BLaER1 (cell line): ENCODE measurements at regions not wholly inside any gene's neighbourhood (a gene's known extent, or its start where the extent isn't known, plus 50 kb on each side); places are given as distances from the start of the nearest gene placed in this dataset.

Experiments
- H3K27ac ChIP-seq: shearing (Covaris generic); formaldehyde crosslinking; 2 replicates; pipeline ENCODE4 v1.8.1; 2022
- H3K27me3 ChIP-seq: shearing (Covaris generic); formaldehyde crosslinking; 2 replicates; pipeline ENCODE4 v1.8.1; 2022
- H3K36me3 ChIP-seq: shearing (Covaris generic); formaldehyde crosslinking; 2 replicates; pipeline ENCODE4 v1.8.1; 2022
- H3K4me1 ChIP-seq: shearing (Covaris generic); formaldehyde crosslinking; 2 replicates; pipeline ENCODE4 v1.8.1; 2022
- H3K4me2 ChIP-seq: shearing (Covaris generic); formaldehyde crosslinking; 2 replicates; pipeline ENCODE4 v1.8.1; 2022
- H3K4me3 ChIP-seq: shearing (Covaris generic); formaldehyde crosslinking; 2 replicates; pipeline ENCODE4 v1.8.1; 2022
- H3K9ac ChIP-seq: shearing (Covaris generic); formaldehyde crosslinking; 2 replicates; pipeline ENCODE4 v1.8.1; 2022
- H3K9me3 ChIP-seq: shearing (Covaris generic); formaldehyde crosslinking; 2 replicates; pipeline ENCODE4 v1.8.1; 2022
- H4K20me1 ChIP-seq: shearing (Covaris generic); formaldehyde crosslinking; 2 replicates; pipeline ENCODE4 v1.8.1; 2022
- Cebpa-rat ChIP-seq: shearing (Covaris generic); IDR thresholded peaks from 2 replicates; pipeline ENCODE4 v1.8.1; 2022

- Histone ChIP-seq H3K4me1 (no peaks in the 10 kb centered on the region), H3K9me3 (no peaks in the 10 kb centered on the region), H3K4me3 (no peak overlapping the region), H3K4me2 (no peak overlapping the region), H4K20me1 (no peaks in the 10 kb centered on the region), H3K9ac (no peak overlapping the region), H3K36me3 (no peaks in the 10 kb centered on the region), H3K27ac (no peak overlapping the region), H3K27me3 (no peaks in the 10 kb centered on the region)
- no peak for TF ChIP-seq Cebpa-rat
These were observed 166.2 kb downstream of the SNX10 start for GRCh38 chr7:26457696-26458327.

GRCh38 chr7:26458466-26459145, 166.9 kb downstream of the SNX10 start:
- Histone ChIP-seq H3K9ac (no peak overlapping the region), H3K36me3 (no peaks in the 10 kb centered on the region)

GRCh38 chr7:26459540-26460193, 168.0 kb downstream of the SNX10 start:
- no peak overlapping the region for H3K4me2 ChIP-seq
- no peaks in the 10 kb centered on the region for H3K36me3 ChIP-seq
- H3K27ac ChIP-seq, result no peak overlapping the region
- no peaks in the 10 kb centered on the region for H4K20me1 ChIP-seq
- H3K27me3 ChIP-seq, result no peaks in the 10 kb centered on the region
- no peak for TF ChIP-seq Cebpa-rat
- H3K4me1 ChIP-seq, result no peaks in the 10 kb centered on the region
- no peaks in the 10 kb centered on the region for H3K9me3 ChIP-seq
- no peak overlapping the region for H3K9ac ChIP-seq
- no peak overlapping the region for H3K4me3 ChIP-seq

More at GRCh38 chr7:26458466-26459145, 166.9 kb downstream of the SNX10 start:
- no peak overlapping the region for H3K4me2 ChIP-seq
- no peaks in the 10 kb centered on the region for H4K20me1 ChIP-seq
- no peaks in the 10 kb centered on the region for H3K27me3 ChIP-seq
- H3K4me3 ChIP-seq, result no peak overlapping the region
- H3K4me1 ChIP-seq, result no peaks in the 10 kb centered on the region
- no peak overlapping the region for H3K27ac ChIP-seq
- no peak for TF ChIP-seq Cebpa-rat
- no peaks in the 10 kb centered on the region for H3K9me3 ChIP-seq

GRCh38 chr7:26460351-26461085, 168.9 kb downstream of the SNX10 start:
- no peaks in the 10 kb centered on the region for H3K4me1 ChIP-seq
- H4K20me1 ChIP-seq, result no peaks in the 10 kb centered on the region
- H3K9ac ChIP-seq, result no peak overlapping the region
- H3K27me3 ChIP-seq, result no peaks in the 10 kb centered on the region
- H3K4me2 ChIP-seq, result no peak overlapping the region
- no peak overlapping the region for H3K4me3 ChIP-seq
- no peak for TF ChIP-seq Cebpa-rat
- no peak overlapping the region for H3K27ac ChIP-seq
- no peaks in the 10 kb centered on the region for H3K36me3 ChIP-seq
- H3K9me3 ChIP-seq, result no peaks in the 10 kb centered on the region

- Histone ChIP-seq H3K27ac (no peak overlapping the region), H3K4me1 (no peaks in the 10 kb centered on the region), H3K9me3 (no peaks in the 10 kb centered on the region), H4K20me1 (no peaks in the 10 kb centered on the region), H3K4me3 (no peak overlapping the region), H3K36me3 (no peaks in the 10 kb centered on the region), H3K9ac (no peak overlapping the region), H3K4me2 (no peak overlapping the region), H3K27me3 (no peaks in the 10 kb centered on the region)
- no peak for TF ChIP-seq Cebpa-rat
These were observed 169.9 kb downstream of the SNX10 start for GRCh38 chr7:26461518-26461917.

- no peak overlapping the region for H3K9ac ChIP-seq
- H3K36me3 ChIP-seq, result no peaks in the 10 kb centered on the region
- H4K20me1 ChIP-seq, result no peaks in the 10 kb centered on the region
- no peak for TF ChIP-seq Cebpa-rat
- H3K27me3 ChIP-seq, result no peaks in the 10 kb centered on the region
- H3K4me3 ChIP-seq, result no peak overlapping the region
- no peaks in the 10 kb centered on the region for H3K4me1 ChIP-seq
- no peak overlapping the region for H3K27ac ChIP-seq
- H3K4me2 ChIP-seq, result no peak overlapping the region
- H3K9me3 ChIP-seq, result no peaks in the 10 kb centered on the region
These were observed 174.3 kb downstream of the SNX10 start for GRCh38 chr7:26466007-26466406.

- H4K20me1 ChIP-seq, result no peaks in the 10 kb centered on the region
- no peak for TF ChIP-seq Cebpa-rat
These were observed 175.4 kb downstream of the SNX10 start for GRCh38 chr7:26467104-26467503.

GRCh38 chr7:26467541-26467940, 175.9 kb downstream of the SNX10 start:
- H3K4me1 ChIP-seq, result no peaks in the 10 kb centered on the region
- no peaks in the 10 kb centered on the region for H3K27me3 ChIP-seq
- TF ChIP-seq Cebpa-rat, result no peak
- H3K4me3 ChIP-seq, result no peak overlapping the region
- H3K36me3 ChIP-seq, result no peaks in the 10 kb centered on the region
- H4K20me1 ChIP-seq, result no peaks in the 10 kb centered on the region
- no peaks in the 10 kb centered on the region for H3K9me3 ChIP-seq
- no peak overlapping the region for H3K4me2 ChIP-seq
- H3K27ac ChIP-seq, result no peak overlapping the region
- H3K9ac ChIP-seq, result no peak overlapping the region

More at GRCh38 chr7:26467104-26467503, 175.4 kb downstream of the SNX10 start:
- Histone ChIP-seq H3K36me3 (no peaks in the 10 kb centered on the region), H3K9me3 (no peaks in the 10 kb centered on the region), H3K27ac (no peak overlapping the region), H3K9ac (no peak overlapping the region), H3K4me3 (no peak overlapping the region), H3K4me1 (no peaks in the 10 kb centered on the region), H3K4me2 (no peak overlapping the region), H3K27me3 (no peaks in the 10 kb centered on the region)

GRCh38 chr7:26468625-26469024, 177.0 kb downstream of the SNX10 start:
- no peaks in the 10 kb centered on the region for H4K20me1 ChIP-seq
- no peaks in the 10 kb centered on the region for H3K36me3 ChIP-seq
- no peaks in the 10 kb centered on the region for H3K4me1 ChIP-seq
- H3K9ac ChIP-seq, result no peak overlapping the region
- no peak for TF ChIP-seq Cebpa-rat
- H3K27ac ChIP-seq, result no peak overlapping the region
- H3K4me2 ChIP-seq, result no peak overlapping the region
- H3K27me3 ChIP-seq, result no peaks in the 10 kb centered on the region
- no peak overlapping the region for H3K4me3 ChIP-seq
- no peaks in the 10 kb centered on the region for H3K9me3 ChIP-seq

- no peaks in the 10 kb centered on the region for H3K27me3 ChIP-seq
- H3K4me3 ChIP-seq, result no peak overlapping the region
- H3K4me2 ChIP-seq, result no peak overlapping the region
- H3K9ac ChIP-seq, result no peak overlapping the region
- no peaks in the 10 kb centered on the region for H4K20me1 ChIP-seq
- no peak overlapping the region for H3K27ac ChIP-seq
- no peaks in the 10 kb centered on the region for H3K36me3 ChIP-seq
- TF ChIP-seq Cebpa-rat, result no peak
- H3K4me1 ChIP-seq, result no peaks in the 10 kb centered on the region
- H3K9me3 ChIP-seq, result no peaks in the 10 kb centered on the region
These were observed 177.5 kb downstream of the SNX10 start for GRCh38 chr7:26469188-26469587.
